Mucosa of rectum (tissue), 2 donors: ENCODE measurements at regions not wholly inside any gene's neighbourhood (a gene's known extent, or its start where the extent isn't known, plus 50 kb on each side); places are given as distances from the start of the nearest gene placed in this dataset.

ENCODE experiments used
- H3K27ac ChIP-seq, 2 donors: one replicate each; pipeline ENCODE4 v1.7.0; 2013; ENCODE audit warnings: inconsistent platforms in 2 of 2, low read depth in 2 of 2, low read length in 2 of 2
- H3K27me3 ChIP-seq, 2 donors: one replicate each; pipeline ENCODE4 v1.7.0; 2013; ENCODE audit warnings: low read length in 2 of 2; ENCODE audit not compliant: control insufficient read depth in 2 of 2, insufficient read depth in 2 of 2
- H3K36me3 ChIP-seq, 2 donors: one replicate each; pipeline ENCODE4 v1.7.0; 2013; ENCODE audit warnings: low read length in 2 of 2; ENCODE audit not compliant: control insufficient read depth in 2 of 2, insufficient read depth in 2 of 2
- H3K4me1 ChIP-seq, 2 donors: one replicate each; pipeline ENCODE4 v1.7.0; 2013; ENCODE audit warnings: low read length in 2 of 2, mild to moderate bottlenecking in 1 of 2; ENCODE audit not compliant: control insufficient read depth in 2 of 2, insufficient read depth in 2 of 2
- H3K4me3 ChIP-seq, 2 donors: one replicate each; pipeline ENCODE4 v1.7.0; 2013; ENCODE audit warnings: low read length in 2 of 2
- H3K9ac ChIP-seq, 2 donors: one replicate each; pipeline ENCODE4 v1.7.0; 2013; ENCODE audit warnings: low read length in 2 of 2, low read depth in 1 of 2, mild to moderate bottlenecking in 1 of 2
- H3K9me3 ChIP-seq, 2 donors: one replicate each; pipeline ENCODE4 v1.7.0; 2013; ENCODE audit warnings: low read length in 2 of 2; ENCODE audit not compliant: control insufficient read depth in 2 of 2
- donor health status: healthy.
- donor health status: Normal muscosa, but diverticular disease.

- Histone ChIP-seq H3K4me1 (no peaks in the 10 kb centered on the region), H3K9me3 (no peaks in the 10 kb centered on the region), H3K27ac (no peak overlapping the region), H3K36me3 (no peaks in the 10 kb centered on the region), H3K27me3 (no peaks in the 10 kb centered on the region), H3K4me3 (no peak overlapping the region), H3K9ac (no peak overlapping the region)
Measured at GRCh38 chr10:60467202-60467546, 77.5 kb upstream of the ANK3 start.

DNA sequence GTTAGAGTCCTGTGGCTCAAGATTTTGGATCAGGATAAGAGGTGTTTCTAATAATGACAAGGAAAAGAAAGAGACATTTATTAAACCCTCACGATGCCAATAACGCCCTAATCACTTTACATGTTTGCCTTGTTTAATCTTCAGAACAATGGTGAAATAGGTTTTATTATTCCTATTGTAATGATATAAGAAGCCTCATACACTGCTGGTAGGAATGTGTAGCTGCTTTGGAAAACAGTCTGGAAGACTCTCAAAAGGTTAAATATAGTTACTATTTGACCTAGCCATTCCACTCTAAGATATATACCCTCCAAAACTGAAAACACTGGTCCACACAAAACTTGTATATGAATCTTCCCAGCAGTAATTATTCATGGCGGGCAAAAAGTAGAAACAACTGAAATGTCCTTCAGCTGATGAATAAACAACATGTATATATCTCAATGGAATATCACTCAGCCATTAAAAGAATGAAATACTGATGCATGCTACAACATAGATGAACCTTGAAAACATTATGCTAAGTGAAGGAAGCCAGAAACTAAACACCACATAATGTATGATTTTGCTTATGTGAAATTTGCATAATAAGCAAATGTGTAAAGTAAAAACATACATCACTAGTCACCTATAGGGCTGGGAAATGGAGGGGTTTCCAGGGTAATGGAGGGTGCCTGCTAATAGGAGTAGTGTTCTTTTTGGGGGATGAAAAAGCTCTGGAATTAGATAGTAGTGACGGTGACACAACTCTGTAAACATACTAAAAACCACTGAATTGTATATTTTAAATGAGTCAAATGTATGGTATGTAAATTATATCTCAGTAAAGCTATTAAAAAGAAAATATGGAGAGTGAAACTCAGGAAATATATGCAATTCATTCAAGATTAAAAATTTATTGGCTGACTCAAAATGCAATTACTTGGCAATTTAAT is 76.9 kb upstream of the ANK3 start:
- H3K4me1 ChIP-seq: no peaks in the 10 kb centered on the region
- no peak overlapping the region for H3K4me3 ChIP-seq
- H3K36me3 ChIP-seq: no peaks in the 10 kb centered on the region
- no peaks in the 10 kb centered on the region for H3K9me3 ChIP-seq
- H3K27ac ChIP-seq: no peak overlapping the region
- H3K9ac ChIP-seq: no peak overlapping the region
- no peaks in the 10 kb centered on the region for H3K27me3 ChIP-seq

- Histone ChIP-seq H3K9me3 (no peaks in the 10 kb centered on the region), H3K27ac (no peak overlapping the region), H3K36me3 (no peaks in the 10 kb centered on the region)
Measured at GRCh38 chr10:60465801-60466200, 76.1 kb upstream of the ANK3 start.

DNA sequence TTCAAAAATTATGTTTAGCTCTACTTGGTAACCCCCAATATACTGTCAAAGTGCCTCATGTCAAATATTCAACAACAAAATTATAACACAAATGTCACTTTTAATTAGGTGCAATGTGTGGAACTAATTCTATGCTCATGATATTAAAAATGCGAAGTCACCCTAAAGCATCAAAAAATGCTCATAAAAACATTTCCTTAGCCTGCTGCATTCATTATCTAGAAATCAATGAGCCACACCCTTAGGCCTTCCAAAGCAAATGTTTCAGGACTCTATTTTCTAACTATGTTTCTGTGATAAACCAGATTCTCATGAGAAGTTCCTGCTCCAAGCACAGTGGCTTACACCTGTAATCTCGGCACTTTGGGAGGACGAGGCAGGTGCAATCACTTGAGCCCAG is 75.0 kb upstream of the ANK3 start:
- Histone ChIP-seq H3K27me3 (no peaks in the 10 kb centered on the region), H3K4me1 (no peaks in the 10 kb centered on the region), H3K27ac (no peak overlapping the region), H3K9me3 (no peaks in the 10 kb centered on the region), H3K4me3 (no peak overlapping the region), H3K9ac (no peak overlapping the region), H3K36me3 (no peaks in the 10 kb centered on the region)

More at GRCh38 chr10:60465801-60466200, 76.1 kb upstream of the ANK3 start:
- Histone ChIP-seq H3K27me3 (no peaks in the 10 kb centered on the region), H3K4me1 (no peaks in the 10 kb centered on the region), H3K9ac (no peak overlapping the region), H3K4me3 (no peak overlapping the region)

DNA sequence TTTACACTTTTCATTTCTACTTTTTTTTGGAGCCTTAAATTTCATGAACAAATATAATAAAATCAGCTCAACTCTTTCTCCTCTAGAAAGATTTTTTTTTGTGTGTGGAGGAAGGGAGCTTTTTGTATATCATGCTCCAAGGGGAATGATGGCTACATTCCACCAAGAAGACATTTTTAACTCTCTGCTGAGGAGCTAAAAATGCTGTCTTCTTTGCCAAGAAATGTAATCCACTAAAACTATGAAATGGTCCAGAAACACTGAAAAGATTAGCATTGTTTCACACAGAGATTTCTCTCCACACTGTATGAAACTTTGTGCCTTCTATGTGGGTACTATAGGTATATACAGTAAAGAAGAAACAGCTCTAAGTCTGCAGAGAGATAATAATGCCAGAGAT is 74.1 kb upstream of the ANK3 start:
- Histone ChIP-seq H3K4me1 (no peaks in the 10 kb centered on the region), H3K4me3 (no peak overlapping the region), H3K9ac (no peak overlapping the region), H3K9me3 (no peaks in the 10 kb centered on the region), H3K27me3 (no peaks in the 10 kb centered on the region), H3K36me3 (no peaks in the 10 kb centered on the region), H3K27ac (no peak overlapping the region)

GRCh38 chr10:60461688-60462087 is 72.0 kb upstream of the ANK3 start:
- Histone ChIP-seq H3K36me3 (no peaks in the 10 kb centered on the region), H3K9me3 (no peaks in the 10 kb centered on the region), H3K27ac (no peak overlapping the region), H3K4me1 (no peaks in the 10 kb centered on the region), H3K27me3 (no peaks in the 10 kb centered on the region), H3K4me3 (no peak overlapping the region), H3K9ac (no peak overlapping the region)

DNA sequence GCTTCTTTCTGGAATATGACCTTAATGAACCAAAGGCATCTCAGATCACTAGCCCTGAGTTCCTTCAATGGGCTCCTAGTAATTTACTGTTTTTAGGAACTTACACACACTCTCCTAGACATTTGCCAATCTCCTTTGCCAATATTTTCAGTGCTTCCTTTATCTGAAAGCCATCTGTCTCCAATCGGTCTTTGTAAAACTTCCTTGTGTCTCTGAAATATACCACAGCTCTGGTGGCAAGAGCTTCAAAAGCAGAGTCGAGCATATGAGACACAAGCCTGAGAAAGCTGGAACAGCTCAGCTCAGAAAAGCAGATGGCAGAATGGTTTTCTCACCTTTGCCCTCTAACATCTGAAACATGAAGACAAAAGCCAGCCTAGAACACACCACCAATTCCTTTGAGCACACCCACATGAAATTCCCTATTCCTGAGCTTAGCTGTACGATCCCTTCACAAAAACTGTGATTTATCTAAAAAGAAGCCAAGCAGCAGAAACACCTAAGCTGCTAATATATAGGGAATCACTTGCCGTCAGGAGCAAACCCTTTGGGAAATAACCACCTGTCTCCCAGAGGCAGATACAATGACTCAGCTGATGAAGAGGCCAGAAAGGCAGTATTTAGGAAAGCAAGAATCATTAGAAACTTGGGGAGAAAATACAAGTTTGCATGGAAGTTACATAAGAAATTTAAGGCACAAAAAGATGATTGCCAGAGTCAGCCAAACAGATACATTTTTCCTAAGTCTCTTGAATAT is 70.2 kb upstream of the ANK3 start:
- no peak overlapping the region for H3K4me3 ChIP-seq
- H3K36me3 ChIP-seq: no peaks in the 10 kb centered on the region
- no peak overlapping the region for H3K9ac ChIP-seq
- H3K9me3 ChIP-seq: no peaks in the 10 kb centered on the region
- no peak overlapping the region for H3K27ac ChIP-seq
- H3K27me3 ChIP-seq: no peaks in the 10 kb centered on the region
- no peaks in the 10 kb centered on the region for H3K4me1 ChIP-seq

- no peaks in the 10 kb centered on the region for H3K9me3 ChIP-seq
- no peaks in the 10 kb centered on the region for H3K4me1 ChIP-seq
- no peaks in the 10 kb centered on the region for H3K27me3 ChIP-seq
- no peak overlapping the region for H3K27ac ChIP-seq
- no peak overlapping the region for H3K4me3 ChIP-seq
- H3K9ac ChIP-seq: no peak overlapping the region
- H3K36me3 ChIP-seq: no peaks in the 10 kb centered on the region
Measured at GRCh38 chr10:60456053-60456452, 66.4 kb upstream of the ANK3 start.

DNA sequence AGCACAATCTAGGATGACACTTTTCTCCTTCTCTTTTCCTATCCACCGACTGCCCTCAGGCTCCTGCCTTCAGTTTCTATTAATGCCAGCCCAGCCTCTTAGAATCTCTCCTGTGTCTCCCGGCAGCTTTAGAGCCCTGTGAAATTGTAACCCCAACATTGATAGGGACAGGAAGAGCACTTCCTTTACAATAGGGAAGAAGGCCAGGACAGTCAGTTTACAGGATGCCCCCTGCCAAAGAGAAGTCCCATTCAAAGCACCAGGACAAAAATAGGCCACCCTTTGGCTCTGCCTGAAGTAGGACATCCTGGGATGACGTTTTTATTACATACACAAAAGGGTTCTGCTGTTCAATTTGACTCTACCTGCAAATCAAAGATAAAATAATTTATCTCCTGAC is 64.7 kb upstream of the ANK3 start:
- H3K27ac ChIP-seq: no peak overlapping the region

GRCh38 chr10:60453036-60453435 is 63.4 kb upstream of the ANK3 start:
- Histone ChIP-seq H3K9me3 (no peaks in the 10 kb centered on the region), H3K27me3 (no peaks in the 10 kb centered on the region), H3K4me3 (no peak overlapping the region), H3K9ac (no peak overlapping the region), H3K36me3 (no peaks in the 10 kb centered on the region), H3K27ac (no peak overlapping the region), H3K4me1 (no peaks in the 10 kb centered on the region)

More for the DNA sequence above, 64.7 kb upstream of the ANK3 start:
- Histone ChIP-seq H3K9ac (no peak overlapping the region), H3K9me3 (no peaks in the 10 kb centered on the region), H3K4me3 (no peak overlapping the region), H3K27me3 (no peaks in the 10 kb centered on the region), H3K4me1 (no peaks in the 10 kb centered on the region), H3K36me3 (no peaks in the 10 kb centered on the region)
